ENCODE measurements at regions not wholly inside any gene's neighbourhood (a gene's known extent, or its start where the extent isn't known, plus 50 kb on each side); places are given as distances from the start of the nearest gene placed in this dataset.

DNA sequence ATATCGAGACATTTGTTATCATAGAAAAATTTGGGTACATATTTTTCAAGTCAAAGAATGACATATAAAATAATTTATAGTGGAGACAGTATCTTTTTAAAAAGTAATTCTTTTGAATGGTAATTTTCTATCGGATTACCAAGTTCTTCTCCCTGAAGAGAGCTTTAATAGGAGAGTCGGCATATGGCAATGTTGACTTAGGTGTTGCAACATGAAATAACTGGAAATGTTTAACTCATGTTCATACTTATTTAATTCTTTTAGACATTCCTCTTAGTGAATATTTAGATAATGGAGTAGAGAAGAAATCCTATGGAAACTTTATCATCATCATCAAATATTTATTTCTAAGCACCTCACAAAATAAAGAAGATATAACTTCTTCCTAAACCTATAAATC, 118.2 kb upstream of the CTNND2 start:
- Histone ChIP-seq H3K36me3 (ENCODE audit: control insufficient read depth in 2 of 4, insufficient read depth in 4 of 4, low read length in 3 of 4) (no peaks in the 10 kb centered on the region), H3K27me3 (replicated peaks in 1 of 4; ENCODE audit: control insufficient read depth in 3 of 4, extremely low read depth in 1 of 4, insufficient read depth in 3 of 4, low read length in 3 of 4) (no peaks in the 10 kb centered on the region), H4K5ac (ENCODE audit: insufficient read length, low read depth, low read length) (no peak overlapping the region), H3K9me3 (ENCODE audit: insufficient read depth in 2 of 2, low read depth in 1 of 2, low read length in 1 of 2) (peaks cover 2 to 6% of the 10 kb centered on the region in 2 experiments), H3K4me2 (ENCODE audit: insufficient read depth in 1 of 2, low read depth in 2 of 2, low read length in 2 of 2) (no peak overlapping the region), H3K79me1 (ENCODE audit: low read depth, low read length) (no peaks in the 10 kb centered on the region), H3K27ac (ENCODE audit: low read depth, low read length) (no peak overlapping the region), H3K18ac (ENCODE audit: extremely low read depth, low read length) (no peak overlapping the region), H2BK5ac (ENCODE audit: low read depth, low read length) (no peak overlapping the region), H3K23ac (ENCODE audit: insufficient read length) (no peak overlapping the region), H2BK12ac (ENCODE audit: low read depth, low read length) (no peak overlapping the region), H3K4me1 (replicated peaks in 1 of 4; ENCODE audit: control insufficient read depth in 3 of 4, insufficient read depth in 4 of 4, low read length in 3 of 4) (no peaks in the 10 kb centered on the region; a peak in 1 of 7 replicates), H2BK120ac (replicated peaks; ENCODE audit: low read depth, low read length) (no peak overlapping the region), H2BK20ac (ENCODE audit: low read length) (no peak overlapping the region), H3K56ac (replicated peaks; ENCODE audit: insufficient read length, low read depth, low read length) (no peak overlapping the region), H2BK15ac (ENCODE audit: low read length) (no peak overlapping the region), H2AK5ac (ENCODE audit: low read depth, low read length) (no peak overlapping the region), H2AFZ (ENCODE audit: low read length) (no peak overlapping the region), H4K91ac (replicated peaks; ENCODE audit: insufficient read length, low read length) (no peak overlapping the region), H4K8ac (ENCODE audit: extremely low read depth, insufficient read depth, low read length) (no peak overlapping the region), H3K4ac (replicated peaks; ENCODE audit: insufficient read length, low read depth, low read length) (no peak overlapping the region), H4K20me1 (replicated peaks in 1 of 2; ENCODE audit: control insufficient read depth in 1 of 2, insufficient read depth in 2 of 2, low read length in 2 of 2) (no peaks in the 10 kb centered on the region), H3K79me2 (ENCODE audit: control insufficient read depth in 1 of 2, insufficient read depth in 2 of 2, low read length in 2 of 2) (no peaks in the 10 kb centered on the region), H3K4me3 (ENCODE audit: extremely low read depth in 1 of 4, insufficient read depth in 2 of 4, low read depth in 3 of 4, low read length in 4 of 4) (no peak overlapping the region), H3K23me2 (ENCODE audit: low read depth, low read length) (no peaks in the 10 kb centered on the region), H3K9ac (replicated peaks in 1 of 4; ENCODE audit: extremely low read depth in 1 of 4, low read depth in 3 of 4, low read length in 3 of 4) (no peak overlapping the region), H3K14ac (ENCODE audit: insufficient read length) (no peak overlapping the region)
- ChIA-PET POLR2A (ENCODE audit: partially characterized antibody) (no interaction called here), CTCF (ENCODE audit: partially characterized antibody) (interaction anchor here (1.2 to 1.6 kb wide), 2 partner anchors 132 to 755 kb away, joined by 4 to 7 read pairs; no protein-coding TSS in a partner anchor)
- WGBS, 2 experiments (ENCODE audit: extremely low coverage in 1 of 2, insufficient coverage in 1 of 2, insufficient read length in 1 of 2, insufficient replicate concordance in 2 of 2, low coverage in 1 of 2, low lambda C conversion rate in 2 of 2, missing lambda C conversion rate in 1 of 2) = 83% methylated on average over 3 of the region's 3 CpGs; no CpG with 5 or more reads in 1 of the 2 experiments
- no peak for FAIRE-seq
- no peak for TF ChIP-seq HDAC6 (IDR thresholded peaks at IDR 0.05; ENCODE audit: low read depth, low read length)
- no peak for TF ChIP-seq SP2 (IDR thresholded peaks at IDR 0.05; ENCODE audit: low read length)
- no peak for DNase-seq (ENCODE audit: low read depth in 1 of 2, low spot score in 2 of 2)

Measured in H1 (cell line).